NCI-H128 (cell line): ENCODE measurements at regions not wholly inside any gene's neighbourhood (a gene's known extent, or its start where the extent isn't known, plus 50 kb on each side); places are given as distances from the start of the nearest gene placed in this dataset.

Source experiments
- DNase-seq: peaks from one replicate; lab custom pipeline; 2025; ENCODE audit not compliant: unreplicated experiment; lab: John Stamatoyannopoulos, UW

- no peak for DNase-seq
Observed at GRCh38 chr13:91196958-91197357, 150.5 kb upstream of the MIR17HG start.

GRCh38 chr13:91199866-91200265 lies 147.6 kb upstream of the MIR17HG start:
- no peak for DNase-seq

GRCh38 chr13:91200486-91200885 lies 147.0 kb upstream of the MIR17HG start:
- DNase-seq, result no peak

- no peak for DNase-seq
Observed at GRCh38 chr13:91203430-91203829, 144.1 kb upstream of the MIR17HG start.

GRCh38 chr13:91207261-91207660 lies 140.2 kb upstream of the MIR17HG start:
- DNase-seq, result no peak

GRCh38 chr13:91211510-91211909 lies 136.0 kb upstream of the MIR17HG start:
- DNase-seq, result no peak

- no peak for DNase-seq
Observed at GRCh38 chr13:91212231-91212630, 135.3 kb upstream of the MIR17HG start.

GRCh38 chr13:91214031-91214430 lies 133.5 kb upstream of the MIR17HG start:
- DNase-seq, result no peak

- DNase-seq, result no peak
Observed at GRCh38 chr13:91216928-91217700, 130.4 kb upstream of the MIR17HG start.

- DNase-seq, result no peak
Observed at GRCh38 chr13:91219201-91219600, 128.3 kb upstream of the MIR17HG start.

GRCh38 chr13:91220872-91221271 lies 126.6 kb upstream of the MIR17HG start:
- no peak for DNase-seq

- no peak for DNase-seq
Observed at GRCh38 chr13:91228108-91228507, 119.4 kb upstream of the MIR17HG start.

- DNase-seq, result no peak
Observed at GRCh38 chr13:91228940-91229339, 118.5 kb upstream of the MIR17HG start.

- DNase-seq, result no peak
Observed at GRCh38 chr13:91232716-91233115, 114.8 kb upstream of the MIR17HG start.

- no peak for DNase-seq
Observed at GRCh38 chr13:91233291-91233690, 114.2 kb upstream of the MIR17HG start.

GRCh38 chr13:91236182-91236581 lies 111.3 kb upstream of the MIR17HG start:
- DNase-seq, result no peak

- DNase-seq, result no peak
Observed at GRCh38 chr13:91236921-91237320, 110.6 kb upstream of the MIR17HG start.

- no peak for DNase-seq
Observed at GRCh38 chr13:91238036-91238435, 109.5 kb upstream of the MIR17HG start.

GRCh38 chr13:91240341-91240740 lies 107.1 kb upstream of the MIR17HG start:
- DNase-seq, result no peak

GRCh38 chr13:91241221-91241933 lies 106.1 kb upstream of the MIR17HG start:
- no peak for DNase-seq

- no peak for DNase-seq
Observed at GRCh38 chr13:91242652-91243051, 104.8 kb upstream of the MIR17HG start.

- DNase-seq, result no peak
Observed at GRCh38 chr13:91245288-91245687, 102.2 kb upstream of the MIR17HG start.

- no peak for DNase-seq
Observed at GRCh38 chr13:91247768-91248167, 99.7 kb upstream of the MIR17HG start.
